HAP-1 (cell line): ENCODE measurements at regions not wholly inside any gene's neighbourhood (a gene's known extent, or its start where the extent isn't known, plus 50 kb on each side); places are given as distances from the start of the nearest gene placed in this dataset.

Experiments used
- DNase-seq, 2 experiments: peaks; one replicate each; pipeline ENCODE4 v3.0.0-alpha.2; 2016 to 2020; ENCODE audit warnings: low spot score in 2 of 2
- H3K27me3 ChIP-seq: fragments of 250-450 bp; sonication (Bioruptor Pico); 2 replicates; pipeline ENCODE4 v1.5.1; 2020; ENCODE audit warnings: low read depth, mild to moderate bottlenecking, moderate library complexity
- H3K36me3 ChIP-seq: fragments of 250-450 bp; sonication (Bioruptor Pico); replicated peaks from 2 replicates; pipeline ENCODE4 v1.5.1; 2020; ENCODE audit warnings: mild to moderate bottlenecking
- H3K4me1 ChIP-seq: fragments of 250-450 bp; sonication (Bioruptor Pico); 2 replicates; pipeline ENCODE4 v1.5.1; 2020; ENCODE audit warnings: mild to moderate bottlenecking
- H3K4me3 ChIP-seq: fragments of 250-450 bp; sonication (Bioruptor Pico); 2 replicates; pipeline ENCODE4 v1.5.1; 2020; ENCODE audit warnings: mild to moderate bottlenecking, moderate library complexity
- H3K9me3 ChIP-seq: fragments of 250-450 bp; sonication (Bioruptor Pico); 2 replicates; pipeline ENCODE4 v1.5.1; 2020; ENCODE audit warnings: mild to moderate bottlenecking, moderate library complexity
- in situ Hi-C: fragments of 300-500 bp; cut with MboI; formaldehyde crosslinking; loops from 3 replicates; pipeline ENCODE4 v1.14.3; 2020; ENCODE audit warnings: low sequenced_read_pairs, inconsistent platforms, mixed read lengths

DNA sequence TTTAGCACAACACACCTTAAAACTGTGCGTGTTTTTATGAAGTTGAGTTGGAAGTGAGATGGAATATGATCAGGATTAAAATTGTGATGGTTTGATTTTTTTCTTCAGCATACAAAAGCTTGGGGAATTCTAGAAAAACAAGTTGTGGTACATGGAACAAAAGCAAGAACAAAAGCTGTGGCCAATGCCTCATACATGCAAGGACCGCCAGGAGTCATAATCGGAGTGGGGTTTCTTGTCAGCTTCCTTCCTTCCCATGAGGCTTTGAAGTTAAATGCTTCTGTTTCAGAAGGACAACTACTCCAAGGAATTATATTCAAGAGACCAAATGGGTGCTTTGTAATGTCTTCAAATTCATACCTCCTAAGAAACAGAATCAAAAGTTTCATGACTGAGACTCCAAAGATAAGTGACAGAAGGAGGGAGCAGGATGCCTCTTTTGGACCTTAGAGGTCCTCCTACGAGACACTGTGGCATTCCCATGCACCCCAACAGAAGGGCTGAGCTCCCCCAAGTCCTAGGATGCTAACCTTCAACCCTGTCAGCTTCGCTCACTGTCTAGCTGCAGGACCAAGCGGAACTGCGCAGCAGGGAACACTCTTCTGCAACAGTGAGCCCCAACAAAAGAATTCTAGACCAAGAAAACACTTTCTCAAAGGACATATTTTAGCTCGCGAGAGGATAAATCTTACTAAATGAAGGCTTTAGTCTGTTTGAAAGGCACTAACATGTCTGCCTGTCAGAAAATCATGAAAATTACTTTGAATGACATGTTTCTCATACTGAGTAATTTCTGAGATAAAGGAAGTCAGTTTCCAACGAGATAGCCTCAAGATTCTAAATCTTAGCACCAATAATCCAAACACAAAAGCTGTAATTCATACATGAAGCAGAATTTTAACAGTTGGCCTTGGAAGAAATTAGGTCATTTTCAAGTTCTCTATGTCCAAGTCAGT, 108.5 kb upstream of the NHSL1 start:
- no peaks in the 10 kb centered on the region for H3K36me3 ChIP-seq
- H3K9me3 ChIP-seq = no peaks in the 10 kb centered on the region
- no peaks in the 10 kb centered on the region for H3K27me3 ChIP-seq
- no peak overlapping the region for H3K4me3 ChIP-seq
- DNase-seq = no peak
- H3K4me1 ChIP-seq = peaks cover 17% of the 10 kb centered on the region
- in situ Hi-C loops = no loop called here

DNA sequence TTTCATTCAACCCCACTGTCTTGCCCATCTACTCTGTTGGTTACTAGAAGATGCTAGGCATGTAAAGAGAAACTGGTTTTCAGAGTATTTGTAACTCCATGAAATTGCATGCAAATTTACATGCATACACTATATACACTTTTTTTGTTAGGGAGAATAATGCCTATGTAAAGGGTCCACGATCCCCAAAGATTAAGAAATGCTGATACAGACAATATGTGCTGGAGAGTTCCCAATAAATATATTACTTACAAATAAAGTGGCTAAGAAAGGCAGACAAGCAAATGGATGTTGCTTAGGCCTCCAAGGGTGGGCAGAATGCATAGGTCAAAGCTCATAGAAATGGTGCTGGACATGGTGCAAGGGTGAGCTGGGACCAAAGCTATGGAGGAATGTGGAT, 109.6 kb upstream of the NHSL1 start:
- H3K4me1 ChIP-seq = peaks cover 14% of the 10 kb centered on the region
- no peaks in the 10 kb centered on the region for H3K9me3 ChIP-seq
- no peaks in the 10 kb centered on the region for H3K27me3 ChIP-seq
- no peaks in the 10 kb centered on the region for H3K36me3 ChIP-seq
- in situ Hi-C loops = no loop called here
- DNase-seq = no peak
- no peak overlapping the region for H3K4me3 ChIP-seq

- in situ Hi-C loops = no loop called here
These were observed 110.6 kb upstream of the NHSL1 start for GRCh38 chr6:138609801-138610430.

DNA sequence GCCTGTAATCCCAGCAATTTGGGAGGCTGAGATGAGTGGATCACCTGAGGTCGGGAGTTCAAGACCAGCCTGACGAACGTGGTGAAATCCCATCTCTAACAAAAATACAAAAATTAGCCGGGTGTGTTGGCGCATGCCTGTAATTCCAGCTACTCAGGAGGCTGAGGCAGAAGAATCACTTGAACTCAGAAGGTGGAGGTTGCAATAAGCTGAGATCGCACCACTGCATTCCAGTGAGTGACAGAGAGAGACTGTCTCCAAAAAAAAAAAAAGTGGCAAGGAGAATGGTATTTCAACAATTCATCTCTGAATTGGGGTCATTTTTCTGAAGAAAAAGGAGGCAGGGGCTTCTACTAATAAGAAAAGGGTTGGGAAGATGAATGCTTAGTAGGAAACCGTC, 111.5 kb upstream of the NHSL1 start:
- H3K4me1 ChIP-seq = peaks cover 14% of the 10 kb centered on the region
- H3K36me3 ChIP-seq = no peaks in the 10 kb centered on the region
- DNase-seq = no peak
- no peak overlapping the region for H3K4me3 ChIP-seq
- no peaks in the 10 kb centered on the region for H3K27me3 ChIP-seq
- in situ Hi-C loops = no loop called here
- no peaks in the 10 kb centered on the region for H3K9me3 ChIP-seq

More at GRCh38 chr6:138609801-138610430, 110.6 kb upstream of the NHSL1 start:
- Histone ChIP-seq H3K4me3 (no peak overlapping the region), H3K4me1 (peaks cover 14% of the 10 kb centered on the region), H3K36me3 (no peaks in the 10 kb centered on the region), H3K9me3 (no peaks in the 10 kb centered on the region), H3K27me3 (no peaks in the 10 kb centered on the region)
- no peak for DNase-seq

DNA sequence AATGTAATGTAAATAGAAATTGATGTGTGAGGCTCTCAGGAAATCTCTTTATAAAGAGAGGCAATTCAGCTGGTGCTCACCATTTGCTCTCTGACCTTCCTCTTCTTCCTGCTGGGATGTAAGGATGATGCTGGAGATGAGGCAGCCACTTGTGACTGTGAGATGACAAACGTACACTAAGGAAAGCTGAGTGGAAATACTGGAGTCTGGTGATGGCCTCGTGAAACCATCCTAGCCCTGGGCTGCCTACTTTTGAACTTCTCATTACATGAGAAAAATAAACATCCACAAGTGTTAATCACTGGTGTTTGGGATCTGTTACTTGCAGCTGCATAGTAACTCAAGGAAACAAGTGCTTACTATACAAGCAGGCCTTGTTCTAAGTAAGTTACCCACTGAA, 114.9 kb upstream of the NHSL1 start:
- DNase-seq = no peak
- Histone ChIP-seq H3K4me3 (no peak overlapping the region), H3K36me3 (no peaks in the 10 kb centered on the region), H3K4me1 (no peaks in the 10 kb centered on the region), H3K27me3 (no peaks in the 10 kb centered on the region), H3K9me3 (no peaks in the 10 kb centered on the region)
- in situ Hi-C loops = no loop called here

DNA sequence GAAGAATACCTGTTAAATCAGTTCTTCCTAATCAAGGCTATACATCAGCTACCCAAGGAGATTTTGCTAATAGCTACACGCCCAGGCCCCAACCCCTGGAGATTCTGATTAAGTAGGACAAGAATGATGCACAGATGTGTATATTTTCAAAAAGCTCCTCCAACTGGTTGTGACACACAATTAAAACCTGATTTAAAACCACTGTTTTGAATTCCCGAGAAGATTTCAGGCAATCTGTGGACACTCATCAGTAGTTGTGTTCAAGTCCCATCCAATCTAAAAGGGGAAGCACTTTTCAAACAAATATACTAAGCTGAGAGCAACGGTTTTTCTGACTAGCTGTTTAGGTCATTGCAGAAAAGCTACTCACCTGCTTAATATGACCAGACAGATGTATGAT, 118.9 kb upstream of the NHSL1 start:
- in situ Hi-C loops = no loop called here
- Histone ChIP-seq H3K36me3 (no peaks in the 10 kb centered on the region), H3K4me3 (no peak overlapping the region), H3K4me1 (no peaks in the 10 kb centered on the region), H3K27me3 (no peaks in the 10 kb centered on the region), H3K9me3 (no peaks in the 10 kb centered on the region)
- no peak for DNase-seq

GRCh38 chr6:138620630-138621029, 121.3 kb upstream of the NHSL1 start:
- H3K9me3 ChIP-seq = no peaks in the 10 kb centered on the region
- H3K4me1 ChIP-seq = no peaks in the 10 kb centered on the region
- H3K36me3 ChIP-seq = no peaks in the 10 kb centered on the region
- H3K27me3 ChIP-seq = no peaks in the 10 kb centered on the region
- no peak overlapping the region for H3K4me3 ChIP-seq
- in situ Hi-C loops = no loop called here
- no peak for DNase-seq

GRCh38 chr6:138622967-138623366, 123.7 kb upstream of the NHSL1 start:
- no peak for DNase-seq
- H3K27me3 ChIP-seq = no peaks in the 10 kb centered on the region
- no peaks in the 10 kb centered on the region for H3K36me3 ChIP-seq
- no peak overlapping the region for H3K4me3 ChIP-seq
- in situ Hi-C loops = no loop called here
- no peaks in the 10 kb centered on the region for H3K9me3 ChIP-seq
- H3K4me1 ChIP-seq = no peaks in the 10 kb centered on the region

DNA sequence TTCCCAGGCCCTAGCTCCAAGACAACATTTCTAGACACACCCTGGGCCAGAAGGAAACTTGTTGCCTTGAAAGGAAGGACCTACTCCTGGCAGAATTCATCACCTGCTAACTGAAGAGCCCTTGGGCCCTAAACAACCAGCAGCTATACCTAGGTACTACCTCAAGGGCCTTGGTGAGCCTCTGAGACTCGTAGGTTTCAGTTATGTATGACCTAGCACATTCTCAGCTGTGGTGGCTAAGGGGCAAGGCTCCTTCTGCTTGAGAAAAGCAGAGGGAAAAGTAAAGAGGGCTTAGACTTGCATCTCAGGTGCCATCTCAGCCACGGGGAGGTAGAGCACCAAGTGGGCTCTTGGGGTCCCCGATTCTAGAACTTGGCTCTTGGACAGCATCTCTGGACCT, 132.3 kb upstream of the NHSL1 start:
- H3K4me3 ChIP-seq = no peak overlapping the region
- in situ Hi-C loops = no loop called here

DNA sequence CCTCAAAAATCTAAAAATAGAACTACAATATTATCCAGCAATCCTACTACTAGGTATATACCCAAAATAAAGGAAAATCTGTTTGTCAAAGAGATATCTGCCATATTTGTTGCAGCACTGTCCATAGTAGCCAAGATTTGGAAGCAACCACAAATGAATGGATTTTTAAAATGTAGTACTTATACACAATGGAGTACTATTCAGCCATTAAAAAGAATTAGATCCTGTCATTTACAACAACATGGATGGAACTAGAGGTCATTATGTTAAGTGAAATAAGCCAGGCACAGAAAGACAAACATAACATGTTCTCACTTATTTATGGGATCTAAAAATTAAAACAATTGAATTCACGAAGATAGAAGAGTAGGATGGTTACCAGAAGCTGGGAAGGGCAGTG, 135.7 kb upstream of the CCDC28A start:
- in situ Hi-C loops = no loop called here
- H3K36me3 ChIP-seq = no peaks in the 10 kb centered on the region
- no peaks in the 10 kb centered on the region for H3K9me3 ChIP-seq
- DNase-seq = no peak
- no peak overlapping the region for H3K4me3 ChIP-seq
- H3K4me1 ChIP-seq = peaks cover 23% of the 10 kb centered on the region
- H3K27me3 ChIP-seq = no peaks in the 10 kb centered on the region

More for the DNA sequence above, 132.3 kb upstream of the NHSL1 start:
- H3K9me3 ChIP-seq = no peaks in the 10 kb centered on the region
- no peak for DNase-seq
- H3K4me1 ChIP-seq = peaks cover 18% of the 10 kb centered on the region
- H3K36me3 ChIP-seq = no peaks in the 10 kb centered on the region
- no peaks in the 10 kb centered on the region for H3K27me3 ChIP-seq

- DNase-seq = no peak
- in situ Hi-C loops = no loop called here
- Histone ChIP-seq H3K9me3 (no peaks in the 10 kb centered on the region), H3K4me1 (peaks cover 16% of the 10 kb centered on the region), H3K36me3 (no peaks in the 10 kb centered on the region), H3K27me3 (no peaks in the 10 kb centered on the region), H3K4me3 (no peak overlapping the region)
These were observed 135.0 kb upstream of the CCDC28A start for GRCh38 chr6:138638604-138639003.

DNA sequence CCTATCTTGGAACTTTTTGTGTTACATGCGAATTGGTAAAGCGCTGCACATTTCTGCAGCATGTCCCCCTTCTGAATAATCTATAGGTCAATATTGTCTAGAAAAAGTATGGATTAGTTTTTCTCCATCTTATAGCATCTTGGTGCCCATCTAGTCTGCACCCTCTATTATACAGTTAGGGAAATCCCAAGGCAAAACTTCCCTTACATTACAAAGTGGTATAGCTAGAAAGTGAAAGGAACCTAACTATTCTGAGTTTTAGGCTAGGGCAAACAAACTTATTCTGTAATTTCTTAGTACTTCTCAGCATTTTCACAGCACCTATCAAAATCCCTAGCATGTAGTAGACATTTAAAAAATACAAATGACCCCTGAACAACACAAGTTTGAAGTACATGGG, 133.5 kb upstream of the CCDC28A start:
- peaks cover 8% of the 10 kb centered on the region for H3K4me1 ChIP-seq
- in situ Hi-C loops = no loop called here
- no peaks in the 10 kb centered on the region for H3K36me3 ChIP-seq
- no peaks in the 10 kb centered on the region for H3K9me3 ChIP-seq
- H3K4me3 ChIP-seq = no peak overlapping the region
- no peak for DNase-seq
- H3K27me3 ChIP-seq = no peaks in the 10 kb centered on the region

GRCh38 chr6:138643210-138643609, 130.4 kb upstream of the CCDC28A start:
- Histone ChIP-seq H3K4me1 (peaks cover 24% of the 10 kb centered on the region), H3K4me3 (no peak overlapping the region), H3K9me3 (no peaks in the 10 kb centered on the region), H3K36me3 (no peaks in the 10 kb centered on the region; the same call in 1 of the 2 replicates), H3K27me3 (no peaks in the 10 kb centered on the region)
- no peak for DNase-seq
- in situ Hi-C loops = no loop called here

GRCh38 chr6:138645976-138646640, 127.5 kb upstream of the CCDC28A start:
- H3K36me3 ChIP-seq = no peaks in the 10 kb centered on the region; the same call in 1 of the 2 replicates
- DNase-seq = no peak
- H3K4me3 ChIP-seq = no peak overlapping the region
- in situ Hi-C loops = no loop called here
- H3K27me3 ChIP-seq = no peaks in the 10 kb centered on the region
- no peaks in the 10 kb centered on the region for H3K9me3 ChIP-seq
- peaks cover 20% of the 10 kb centered on the region for H3K4me1 ChIP-seq
